CD4-positive, alpha-beta T cell treated with Interferon gamma for 1 hour (primary cell): ENCODE measurements at regions not wholly inside any gene's neighbourhood (a gene's known extent, or its start where the extent isn't known, plus 50 kb on each side); places are given as distances from the start of the nearest gene placed in this dataset.

Experiments
- DNase-seq: peaks from one replicate; pipeline ENCODE4 v3.0.0-alpha.2; 2020

DNA sequence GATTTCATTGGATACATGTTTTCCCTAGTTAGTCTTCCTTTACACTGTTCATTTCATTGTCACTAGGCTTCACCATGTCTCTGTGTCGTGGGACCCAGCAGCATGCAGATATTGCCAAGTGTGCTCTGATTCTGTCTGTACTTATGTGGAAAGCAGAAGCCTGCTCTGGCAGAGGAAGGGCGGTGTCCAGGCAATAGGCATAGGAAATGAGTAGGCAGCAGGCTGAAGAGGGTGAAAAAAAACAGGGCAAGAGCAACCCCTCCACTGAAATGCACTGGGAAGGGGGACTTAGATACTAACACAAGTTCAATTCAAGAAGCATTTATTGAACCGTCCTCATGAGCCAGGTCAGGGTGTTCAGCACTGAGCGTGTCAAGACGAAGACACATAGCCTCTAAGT is 85.2 kb upstream of the VAV3 start:
- peak; percentile 44 for DNase-seq

- peak; percentile 44 for DNase-seq
Observed at GRCh38 chr1:108049178-108049819, 84.3 kb upstream of the VAV3 start.

- no peak for DNase-seq
Observed at GRCh38 chr1:108048301-108049177, 83.6 kb upstream of the VAV3 start.

DNA sequence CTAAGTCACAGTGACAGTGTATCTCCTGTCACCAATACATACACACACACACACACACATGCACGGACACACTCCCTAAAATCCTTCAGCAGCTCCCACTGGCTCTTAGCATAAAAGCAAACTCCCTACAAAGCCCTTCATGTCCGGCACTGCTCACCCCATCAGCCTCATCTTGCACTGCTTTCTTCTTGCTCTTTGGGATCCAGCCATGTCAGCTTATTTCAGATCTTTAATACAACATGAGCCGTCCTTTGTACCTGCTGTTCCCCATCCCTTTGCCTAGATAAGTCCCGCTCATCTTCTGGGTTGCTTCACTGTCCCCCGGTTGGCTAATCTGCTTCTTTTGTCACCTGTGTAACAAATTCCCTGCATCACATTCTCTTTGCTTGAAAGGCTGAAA is 82.1 kb upstream of the VAV3 start:
- no peak for DNase-seq

DNA sequence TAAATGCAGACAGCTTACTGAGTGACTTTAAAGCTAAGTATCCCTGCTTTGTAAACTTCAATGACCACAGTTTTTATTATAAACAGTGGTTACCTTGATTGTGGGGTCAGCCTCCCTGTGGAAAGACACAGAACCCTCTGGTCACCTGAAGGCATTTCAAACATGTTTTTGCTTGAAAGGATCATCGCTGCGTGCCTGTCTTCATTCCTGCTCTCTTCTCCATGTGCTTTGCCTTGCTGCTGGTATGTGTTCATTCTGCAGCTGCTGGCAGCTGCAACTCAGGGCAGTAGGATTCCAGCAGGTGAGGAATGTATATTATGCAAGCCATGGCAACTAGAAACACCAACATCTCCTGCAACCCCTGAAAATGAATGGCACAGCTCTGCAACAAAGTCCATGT is 81.0 kb upstream of the VAV3 start:
- DNase-seq = no peak

DNA sequence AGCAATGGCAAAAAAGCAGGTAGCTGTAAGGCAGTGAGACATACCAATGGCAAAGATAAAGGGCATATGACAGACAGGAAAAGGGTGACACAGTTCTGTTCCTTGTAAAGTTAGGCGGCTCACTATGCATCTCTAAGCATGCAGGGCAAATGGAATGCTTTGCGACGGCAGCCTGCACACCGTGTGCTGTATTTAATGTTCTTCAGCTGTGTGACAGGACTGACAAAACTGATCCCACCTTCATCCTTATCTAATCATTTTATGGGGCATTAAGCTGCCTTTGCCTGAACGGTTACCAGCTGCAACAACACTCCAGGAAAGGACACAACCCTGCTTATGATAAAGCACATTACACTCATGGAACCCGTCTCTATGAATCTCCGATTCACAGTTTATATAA is 80.5 kb upstream of the VAV3 start:
- DNase-seq = no peak

DNA sequence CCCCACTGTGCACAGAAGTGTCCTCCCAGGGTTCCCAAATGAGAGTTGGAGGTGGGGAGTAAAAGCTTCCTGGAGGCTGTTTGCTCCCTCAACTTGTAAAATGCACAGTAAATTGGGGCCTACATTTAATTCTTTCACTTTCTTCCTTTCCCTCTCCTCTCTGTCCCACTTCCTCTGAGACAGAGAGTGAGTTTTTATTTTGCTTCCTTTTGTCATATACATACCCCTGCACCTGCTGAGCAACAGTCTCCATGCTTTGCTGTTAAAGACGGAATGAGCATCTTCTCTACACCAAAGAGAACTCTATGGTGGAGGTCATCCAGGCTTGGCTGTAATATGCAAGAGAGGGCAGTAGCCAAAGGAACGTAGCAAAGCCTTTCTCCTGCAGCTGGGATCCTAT is 79.3 kb upstream of the VAV3 start:
- DNase-seq = no peak

- peak; percentile 57 for DNase-seq
Observed at GRCh38 chr1:108043707-108044106, 78.7 kb upstream of the VAV3 start.

GRCh38 chr1:108042610-108043009 is 77.6 kb upstream of the VAV3 start:
- DNase-seq = no peak

- no peak for DNase-seq
Observed at GRCh38 chr1:108041360-108042142, 76.6 kb upstream of the VAV3 start.

DNA sequence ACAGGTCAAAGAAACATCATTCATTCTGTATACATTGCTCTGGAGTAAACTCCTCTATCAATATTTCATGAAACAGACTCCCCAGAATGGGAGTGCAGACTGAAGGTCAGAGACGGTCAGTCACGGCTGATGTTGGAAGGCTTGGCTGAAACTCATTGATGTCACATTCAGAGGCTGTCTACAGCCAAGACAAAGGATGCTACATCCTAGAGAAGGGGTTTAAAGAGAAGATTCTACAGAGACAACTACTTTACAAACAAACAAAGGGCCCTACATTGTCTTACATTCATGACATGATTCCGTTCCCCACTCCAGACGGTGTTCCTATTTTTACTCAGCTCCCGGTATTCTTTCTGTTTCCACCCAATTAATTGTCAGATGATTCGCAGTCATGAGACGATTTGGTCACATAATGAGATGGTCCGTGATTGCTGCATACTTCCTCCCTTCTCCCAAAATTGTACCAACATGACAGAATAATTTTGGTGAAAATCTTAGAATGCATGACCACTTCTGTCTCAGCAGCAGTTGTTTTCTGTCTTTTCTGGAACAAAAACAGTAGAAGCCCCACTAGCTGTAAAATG is 73.8 kb upstream of the VAV3 start:
- no peak for DNase-seq

GRCh38 chr1:108036796-108037562 is 72.0 kb upstream of the VAV3 start:
- no peak for DNase-seq

- DNase-seq = no peak
Observed at GRCh38 chr1:108034396-108034795, 69.4 kb upstream of the VAV3 start.

- no peak for DNase-seq
Observed at GRCh38 chr1:108033550-108033951, 68.6 kb upstream of the VAV3 start.

DNA sequence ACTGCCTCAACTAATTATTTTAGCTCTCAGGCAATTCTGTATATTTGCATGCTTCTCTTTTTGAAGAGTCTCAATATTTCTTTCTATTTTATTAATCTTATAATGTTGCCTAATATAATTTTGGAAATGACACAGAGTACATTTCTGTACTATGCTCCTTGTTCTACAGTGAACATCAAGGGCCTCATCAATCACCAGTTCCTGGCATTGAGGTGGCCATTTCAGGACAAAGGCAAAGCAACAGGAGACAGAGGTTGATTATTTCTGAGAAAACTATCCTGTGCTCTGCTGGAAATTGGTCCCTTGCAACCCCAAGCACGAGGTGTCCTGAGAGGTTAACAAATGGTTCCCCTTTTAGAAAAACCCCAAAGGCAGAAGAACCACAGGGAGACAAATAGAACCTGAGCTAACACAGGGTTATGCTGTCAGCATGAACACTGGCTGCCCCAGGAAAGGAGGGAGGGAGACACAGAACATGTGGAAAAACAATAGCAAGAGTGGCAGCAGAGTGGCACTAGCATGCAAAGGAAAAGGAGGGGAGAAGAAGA is 63.9 kb upstream of the VAV3 start:
- DNase-seq = no peak

GRCh38 chr1:108027389-108027788 is 62.4 kb upstream of the VAV3 start:
- DNase-seq = no peak

GRCh38 chr1:108017698-108018097 is 52.7 kb upstream of the VAV3 start:
- DNase-seq = no peak

GRCh38 chr1:108016451-108016920 is 51.5 kb upstream of the VAV3 start:
- DNase-seq = no peak
